Coronary artery (tissue), 2 donors: ENCODE measurements at regions not wholly inside any gene's neighbourhood (a gene's known extent, or its start where the extent isn't known, plus 50 kb on each side); places are given as distances from the start of the nearest gene placed in this dataset.

Experiments
- DNase-seq: peaks from one replicate; pipeline ENCODE4 v3.0.0-alpha.2; 2017; ENCODE audit warnings: low spot score
- H3K27ac ChIP-seq, 2 donors: fragments of 200-600 bp; sonication (generic); one replicate each; pipeline ENCODE4 v1.5.1; 2016 to 2019
- H3K4me3 ChIP-seq: fragments of 200-600 bp; sonication (generic); 2 replicates; pipeline ENCODE4 v1.5.1; 2016; ENCODE audit warnings: mild to moderate bottlenecking, moderate library complexity
- TF ChIP-seq, protein P1 (sequence below): fragments of 200-600 bp; sonication (generic); IDR thresholded peaks from one replicate; pipeline ENCODE4 v1.5.1; 2019; ENCODE audit warnings: antibody characterized with exemption

DNA sequence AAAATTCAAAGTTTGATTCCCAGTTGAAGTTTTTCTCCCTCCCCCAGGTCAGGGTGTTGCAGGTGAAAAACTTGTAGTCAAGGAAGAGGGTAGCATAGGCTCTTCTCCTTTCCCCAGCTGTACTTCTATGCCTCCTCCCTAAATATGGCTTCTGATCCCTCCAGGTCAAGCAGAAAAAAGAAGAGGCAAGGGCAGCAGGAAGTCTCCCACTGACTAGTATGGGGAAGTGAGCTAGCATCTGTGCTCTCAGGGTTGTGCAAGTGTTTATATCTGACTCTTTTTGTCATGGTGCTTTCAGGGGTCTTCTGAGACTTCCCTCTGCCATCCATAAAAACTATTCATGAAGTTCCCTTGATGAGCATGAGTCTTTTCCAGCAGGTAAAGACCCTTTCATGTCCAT is 76.0 kb downstream of the ATPSCKMT start:
- DNase-seq: no peak
- Histone ChIP-seq H3K4me3 (no peak overlapping the region), H3K27ac (no peak overlapping the region)
- TF ChIP-seq, protein P1, sequence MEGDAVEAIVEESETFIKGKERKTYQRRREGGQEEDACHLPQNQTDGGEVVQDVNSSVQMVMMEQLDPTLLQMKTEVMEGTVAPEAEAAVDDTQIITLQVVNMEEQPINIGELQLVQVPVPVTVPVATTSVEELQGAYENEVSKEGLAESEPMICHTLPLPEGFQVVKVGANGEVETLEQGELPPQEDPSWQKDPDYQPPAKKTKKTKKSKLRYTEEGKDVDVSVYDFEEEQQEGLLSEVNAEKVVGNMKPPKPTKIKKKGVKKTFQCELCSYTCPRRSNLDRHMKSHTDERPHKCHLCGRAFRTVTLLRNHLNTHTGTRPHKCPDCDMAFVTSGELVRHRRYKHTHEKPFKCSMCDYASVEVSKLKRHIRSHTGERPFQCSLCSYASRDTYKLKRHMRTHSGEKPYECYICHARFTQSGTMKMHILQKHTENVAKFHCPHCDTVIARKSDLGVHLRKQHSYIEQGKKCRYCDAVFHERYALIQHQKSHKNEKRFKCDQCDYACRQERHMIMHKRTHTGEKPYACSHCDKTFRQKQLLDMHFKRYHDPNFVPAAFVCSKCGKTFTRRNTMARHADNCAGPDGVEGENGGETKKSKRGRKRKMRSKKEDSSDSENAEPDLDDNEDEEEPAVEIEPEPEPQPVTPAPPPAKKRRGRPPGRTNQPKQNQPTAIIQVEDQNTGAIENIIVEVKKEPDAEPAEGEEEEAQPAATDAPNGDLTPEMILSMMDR: no peak

DNA sequence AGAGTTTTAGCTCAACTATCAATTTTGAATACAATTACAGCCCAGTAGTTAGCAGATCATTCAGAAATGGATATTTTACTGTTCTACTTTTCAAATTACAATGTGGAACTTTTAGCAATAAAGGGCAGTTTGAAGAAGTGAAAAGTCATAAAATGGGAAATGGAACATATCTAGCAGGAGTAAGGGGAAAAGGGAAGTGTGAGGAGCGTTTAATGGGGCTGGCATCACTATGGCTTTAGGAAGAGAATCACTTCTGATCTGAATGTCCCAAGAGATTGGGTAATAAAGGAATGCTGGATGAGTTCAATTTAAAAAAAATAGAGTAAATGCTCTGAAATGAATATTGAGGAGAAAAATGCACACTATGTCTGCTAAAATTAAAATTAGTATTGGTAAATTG is 77.4 kb downstream of the ATPSCKMT start:
- no peak overlapping the region for H3K27ac ChIP-seq
- no peak overlapping the region for H3K4me3 ChIP-seq
- TF ChIP-seq, protein P1: no peak
- DNase-seq: no peak

DNA sequence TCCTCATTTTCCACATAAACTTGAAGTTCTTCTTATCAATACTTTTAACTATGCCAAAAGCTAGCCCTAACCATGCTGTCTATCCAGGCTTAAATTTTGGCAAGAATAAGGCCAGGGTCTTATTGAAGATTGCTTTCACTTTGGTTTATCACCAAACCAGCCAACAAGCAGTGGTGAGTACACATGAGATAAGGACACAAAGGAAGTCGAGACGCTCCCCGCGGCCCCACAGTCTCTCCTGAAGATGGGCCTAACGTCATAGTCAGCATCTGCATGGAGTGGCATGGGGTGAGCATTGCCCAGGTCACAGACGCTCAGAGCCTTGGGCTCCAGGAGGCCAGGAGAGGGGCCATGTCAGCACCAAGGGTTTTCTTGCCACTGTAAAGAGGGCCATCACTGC is 80.3 kb downstream of the ATPSCKMT start:
- Histone ChIP-seq H3K27ac (no peak overlapping the region), H3K4me3 (no peak overlapping the region)
- TF ChIP-seq, protein P1: no peak
- DNase-seq: no peak

DNA sequence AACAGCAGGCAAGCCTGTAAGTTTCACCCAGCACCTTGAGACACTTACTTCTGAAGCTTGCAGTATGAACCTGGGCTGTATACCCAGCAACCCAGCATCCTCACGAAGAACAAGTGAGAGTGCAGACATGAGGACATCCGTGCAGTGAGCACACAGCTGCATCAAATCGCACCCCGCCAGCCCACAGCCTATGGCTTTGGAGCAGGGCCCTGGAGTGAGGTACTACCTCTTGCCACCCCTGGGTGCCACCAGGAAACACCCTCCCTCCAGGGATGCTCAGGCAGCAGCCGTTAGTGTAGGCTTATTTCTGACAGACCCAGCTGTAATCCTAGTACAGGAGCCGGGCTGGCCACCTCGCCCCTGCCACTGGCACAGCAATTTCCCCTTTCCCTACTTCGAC is 81.4 kb downstream of the ATPSCKMT start:
- no peak for DNase-seq
- TF ChIP-seq, protein P1: no peak
- H3K4me3 ChIP-seq: no peak overlapping the region
- H3K27ac ChIP-seq: no peak overlapping the region

DNA sequence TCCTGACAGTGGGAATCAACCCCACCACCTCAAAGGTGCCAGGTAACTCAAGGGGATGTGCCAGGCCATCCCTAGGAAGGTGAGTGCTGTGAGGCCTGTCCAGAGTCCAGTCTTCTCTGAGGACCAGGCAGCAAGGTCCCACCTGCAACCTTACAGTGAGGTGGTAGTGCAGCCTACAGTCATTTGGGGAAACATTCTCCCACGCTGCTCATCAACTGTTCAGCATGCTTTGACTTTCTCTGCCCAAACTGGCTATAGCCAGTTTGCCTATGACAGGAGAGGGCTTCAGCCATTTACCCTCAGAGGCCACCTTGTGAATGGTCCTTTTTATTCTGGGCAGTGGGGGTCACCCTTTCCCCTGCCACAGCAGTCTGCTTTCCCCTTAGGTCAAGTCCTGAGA is 81.9 kb downstream of the ATPSCKMT start:
- TF ChIP-seq, protein P1: no peak
- H3K27ac ChIP-seq: no peak overlapping the region
- DNase-seq: no peak
- H3K4me3 ChIP-seq: no peak overlapping the region

DNA sequence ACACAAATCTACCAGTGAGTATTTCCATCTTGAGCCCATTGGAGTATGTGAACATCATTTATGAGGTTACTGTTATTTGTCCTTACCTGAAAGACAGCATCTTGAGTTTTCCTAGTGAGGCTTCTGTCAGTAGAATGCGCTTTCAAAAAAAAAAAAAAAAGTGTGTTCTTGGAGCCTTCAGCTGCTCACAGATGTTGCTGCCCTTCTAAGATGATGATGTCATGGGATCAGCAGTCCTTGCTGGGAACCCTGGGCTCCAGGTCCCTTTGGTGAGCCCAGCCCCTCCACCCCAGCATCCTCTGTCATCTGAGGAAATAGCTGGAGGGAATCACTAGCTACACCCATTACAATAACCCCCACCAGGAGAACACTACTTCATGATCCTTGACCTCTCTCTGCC is 83.3 kb downstream of the ATPSCKMT start:
- TF ChIP-seq, protein P1: no peak
- DNase-seq: no peak
- H3K4me3 ChIP-seq: no peak overlapping the region
- H3K27ac ChIP-seq: no peak overlapping the region

DNA sequence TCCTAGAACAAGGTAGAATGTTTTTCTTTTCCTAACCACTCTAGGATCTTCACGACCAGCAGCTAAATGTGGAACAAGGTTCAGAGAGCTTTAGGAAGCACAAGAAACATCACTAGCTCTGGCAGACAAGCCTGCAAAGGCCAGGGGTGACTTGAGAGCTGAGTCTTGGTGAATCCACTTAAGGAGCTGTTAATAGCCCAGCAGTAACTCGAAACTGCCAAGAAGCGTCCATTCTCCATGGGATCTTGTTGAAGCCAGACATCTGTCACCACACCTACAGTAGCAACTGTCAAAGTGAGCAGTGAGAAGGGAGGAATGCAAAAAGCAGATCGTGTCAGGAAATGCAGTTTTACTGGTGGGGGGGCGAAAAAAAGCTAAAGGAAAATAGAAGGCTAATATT is 87.2 kb downstream of the ATPSCKMT start:
- TF ChIP-seq, protein P1: no peak
- Histone ChIP-seq H3K27ac (no peak overlapping the region), H3K4me3 (no peak overlapping the region)
- DNase-seq: no peak
